GM19467 (cell line): ENCODE measurements at regions not wholly inside any gene's neighbourhood (a gene's known extent, or its start where the extent isn't known, plus 50 kb on each side); places are given as distances from the start of the nearest gene placed in this dataset.

Experiments
- ATAC-seq: cut with Tn5 transposase; IDR thresholded peaks from one replicate; pipeline ENCODE4 v1.9.1; 2021; ENCODE audit warnings: mild to moderate bottlenecking, moderate library complexity; ENCODE audit not compliant: unreplicated experiment

- no peak for ATAC-seq
Observed at GRCh38 chr20:20939006-20939405, 167.2 kb downstream of the LINC00237 start.

DNA sequence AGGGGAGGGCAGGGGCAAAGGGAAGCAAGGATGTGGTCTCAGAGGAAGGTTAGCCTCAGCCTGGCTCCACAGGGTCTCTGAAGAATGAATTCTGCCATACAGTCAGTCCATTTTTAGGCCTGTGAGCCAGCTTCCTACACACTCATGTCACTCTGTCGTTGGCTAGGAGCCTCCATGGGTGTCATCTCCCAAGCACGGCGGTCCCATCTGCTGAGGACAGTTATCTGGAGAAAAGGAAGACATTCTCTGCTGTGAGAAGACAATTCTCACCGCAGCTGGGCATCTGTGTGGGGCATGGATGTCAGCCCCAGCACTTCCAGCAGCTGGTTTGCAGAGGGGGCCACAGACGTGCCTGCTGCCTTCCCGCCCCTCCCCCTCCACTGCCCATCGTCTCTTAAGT, 167.6 kb downstream of the LINC00237 start:
- no peak for ATAC-seq

GRCh38 chr20:20938131-20938530, 168.0 kb downstream of the LINC00237 start:
- no peak for ATAC-seq

DNA sequence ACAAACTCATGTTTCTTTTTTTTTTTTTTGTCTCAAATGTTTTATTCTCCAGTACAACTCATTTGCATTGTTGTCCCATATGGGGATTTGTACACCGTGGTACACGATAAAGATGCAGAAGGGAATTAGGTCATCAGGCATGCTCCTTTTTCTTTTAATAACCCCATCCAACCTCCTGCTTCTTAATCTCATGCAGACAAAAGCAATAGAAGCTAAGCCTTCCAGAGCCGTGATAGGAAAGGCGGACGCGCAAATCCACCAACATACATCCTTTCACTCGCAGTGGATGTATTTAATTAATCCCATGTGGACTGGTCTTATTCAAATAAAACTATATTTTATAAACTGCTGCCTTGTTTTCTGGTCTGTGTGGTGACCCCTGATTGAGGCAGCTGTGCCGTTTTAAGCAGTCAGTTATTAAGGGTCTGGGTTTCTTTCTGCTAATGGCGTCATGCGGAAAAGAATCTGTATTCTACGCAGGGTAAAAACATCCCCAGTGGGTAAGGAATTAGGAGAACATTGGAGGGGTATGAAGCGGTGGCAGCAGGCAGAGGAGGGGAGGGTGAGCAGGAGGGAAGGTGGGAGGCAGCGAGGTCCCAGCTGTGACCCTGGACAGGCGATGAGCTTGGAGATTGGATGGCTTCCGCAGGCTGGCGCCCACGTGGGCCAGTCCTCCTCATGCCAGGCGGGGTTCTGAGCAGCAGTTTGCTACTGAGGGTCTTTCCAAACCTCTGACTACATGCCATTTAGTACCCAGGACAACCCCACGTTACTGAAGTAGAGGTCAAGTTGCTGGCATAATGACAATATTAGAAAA, 172.8 kb downstream of the LINC00237 start:
- ATAC-seq, result no peak

GRCh38 chr20:20932156-20932555, 174.0 kb downstream of the LINC00237 start:
- ATAC-seq, result no peak

DNA sequence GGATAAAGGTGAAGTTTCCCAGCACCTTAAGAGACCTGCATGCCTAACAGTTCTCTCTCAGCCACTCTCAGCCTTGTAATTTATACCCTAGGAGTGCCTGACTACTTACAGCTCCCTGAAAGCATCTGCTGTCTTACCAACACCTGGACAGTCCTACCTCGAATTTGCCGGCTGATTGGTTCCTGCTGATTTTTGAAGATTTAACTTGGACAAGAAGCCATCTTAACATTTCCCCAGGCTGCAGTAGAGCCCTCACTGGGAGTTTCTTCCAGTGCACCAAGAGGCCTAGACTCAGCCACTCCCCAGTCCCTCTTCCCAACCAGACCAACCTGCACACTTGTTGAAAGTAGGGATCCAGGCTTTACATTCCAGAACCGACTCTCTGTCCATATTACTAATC, 174.5 kb downstream of the LINC00237 start:
- no peak for ATAC-seq

DNA sequence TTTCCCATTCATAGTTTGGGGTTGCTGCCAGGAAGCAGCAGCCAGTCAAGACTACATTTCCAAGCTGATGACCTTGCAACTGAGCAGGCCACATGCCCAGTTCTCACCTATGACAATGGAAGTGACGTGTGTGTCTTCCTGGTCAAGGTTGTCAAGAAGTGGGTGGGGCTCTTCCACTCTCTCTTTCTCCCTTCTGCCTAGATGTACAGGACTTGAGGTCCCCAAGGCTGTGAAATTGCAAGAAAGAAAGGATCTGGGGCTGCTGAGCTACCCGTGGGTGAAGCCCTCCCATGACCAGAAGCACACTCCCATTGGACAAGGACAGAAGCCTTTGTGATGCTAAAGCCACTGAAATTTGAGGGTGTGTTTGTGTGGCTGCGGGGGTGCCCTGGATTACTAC, 175.1 kb downstream of the LINC00237 start:
- ATAC-seq, result no peak

DNA sequence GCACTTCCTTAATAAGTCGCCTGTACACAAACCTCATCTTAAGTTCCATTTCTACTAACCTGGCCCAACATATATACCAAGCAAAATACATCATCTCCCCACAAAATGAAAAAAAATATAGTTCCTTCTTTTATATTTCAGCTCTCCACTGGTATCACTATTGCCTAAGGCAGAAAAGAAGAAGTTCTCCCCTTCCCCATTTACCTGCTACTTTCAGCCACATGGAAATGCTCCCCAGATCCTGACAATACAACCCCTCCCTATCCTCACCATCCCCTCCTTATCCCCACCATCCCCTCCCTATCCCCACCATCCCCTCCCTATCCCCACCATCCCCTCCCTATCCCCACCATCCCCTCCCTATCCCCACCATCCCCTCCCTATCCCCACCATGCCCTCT, 175.7 kb downstream of the LINC00237 start:
- ATAC-seq, result no peak

GRCh38 chr20:20929341-20929740, 176.8 kb downstream of the LINC00237 start:
- no peak for ATAC-seq

DNA sequence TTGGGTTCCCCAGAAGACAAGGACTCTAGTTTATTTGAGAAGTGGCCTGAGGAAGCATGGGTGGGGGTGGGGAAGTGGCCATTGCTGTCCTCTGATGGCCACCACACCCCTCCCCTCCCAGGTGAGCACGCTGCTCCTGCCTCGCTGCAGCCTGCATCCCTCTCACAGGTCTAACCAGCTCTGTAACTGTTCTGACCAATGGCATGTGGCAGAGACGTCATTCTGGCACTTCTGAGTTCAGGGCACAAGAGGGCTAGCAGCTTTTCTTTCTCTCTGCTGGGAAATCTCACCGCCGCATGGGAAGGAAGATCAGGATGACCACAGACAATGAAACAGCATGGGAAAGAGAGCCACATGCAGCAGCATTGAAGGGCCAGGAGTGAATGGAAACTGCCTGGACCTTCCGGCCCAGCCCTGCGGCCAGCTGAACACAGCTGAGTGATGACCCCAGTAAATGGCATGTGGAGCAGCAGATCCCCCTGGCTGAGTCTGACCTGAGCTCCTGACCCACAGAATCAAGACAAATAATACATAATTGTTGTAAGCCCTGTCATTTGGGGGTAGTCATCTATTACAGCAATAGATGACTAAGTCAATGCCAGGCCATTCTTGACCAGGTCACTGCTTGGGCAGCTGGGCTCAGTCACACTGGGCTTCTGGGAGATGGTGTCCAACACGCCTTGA, 179.8 kb downstream of the LINC00237 start:
- ATAC-seq, result no peak

DNA sequence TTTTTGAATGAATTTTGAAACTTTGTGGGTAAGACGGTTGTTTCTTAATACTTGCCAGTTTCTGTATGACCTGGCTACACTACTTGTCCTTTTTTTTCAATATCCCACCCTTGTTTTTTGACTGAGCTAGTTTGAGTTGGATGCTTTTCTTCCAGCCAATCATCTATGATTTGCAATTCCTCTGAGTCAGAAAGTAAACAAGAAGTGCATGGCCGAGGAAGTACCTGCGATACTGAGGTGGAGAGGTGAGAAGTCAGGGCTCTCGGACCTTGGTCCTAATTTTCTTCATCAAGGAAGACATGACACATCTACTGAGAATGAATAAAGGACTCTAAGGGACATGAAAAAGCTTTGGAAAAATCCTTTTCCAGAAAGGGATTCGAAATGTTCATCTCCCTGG, 185.7 kb downstream of the LINC00237 start:
- ATAC-seq, result no peak

DNA sequence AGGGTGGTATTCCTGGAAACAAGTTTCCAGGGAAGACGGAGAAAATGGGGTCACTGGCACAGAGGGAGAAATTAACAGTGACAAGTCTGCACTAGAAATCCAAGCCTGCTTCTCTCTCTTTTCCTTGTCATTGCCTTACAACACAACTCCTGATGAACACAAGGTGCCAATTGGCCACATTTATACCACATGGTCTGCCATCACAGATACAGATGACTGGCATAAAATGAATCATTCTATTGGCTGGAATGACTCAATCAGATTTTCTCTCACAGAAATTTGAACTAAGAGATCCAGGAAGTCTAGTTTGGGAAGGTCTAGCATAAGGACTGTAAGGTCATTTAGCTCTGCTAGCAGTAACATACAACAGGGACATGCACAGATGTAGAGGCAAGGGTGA, 190.3 kb downstream of the LINC00237 start:
- ATAC-seq, result no peak

- no peak for ATAC-seq
Observed at GRCh38 chr20:20904501-20904831, 192.0 kb upstream of the RALGAPA2 start.

DNA sequence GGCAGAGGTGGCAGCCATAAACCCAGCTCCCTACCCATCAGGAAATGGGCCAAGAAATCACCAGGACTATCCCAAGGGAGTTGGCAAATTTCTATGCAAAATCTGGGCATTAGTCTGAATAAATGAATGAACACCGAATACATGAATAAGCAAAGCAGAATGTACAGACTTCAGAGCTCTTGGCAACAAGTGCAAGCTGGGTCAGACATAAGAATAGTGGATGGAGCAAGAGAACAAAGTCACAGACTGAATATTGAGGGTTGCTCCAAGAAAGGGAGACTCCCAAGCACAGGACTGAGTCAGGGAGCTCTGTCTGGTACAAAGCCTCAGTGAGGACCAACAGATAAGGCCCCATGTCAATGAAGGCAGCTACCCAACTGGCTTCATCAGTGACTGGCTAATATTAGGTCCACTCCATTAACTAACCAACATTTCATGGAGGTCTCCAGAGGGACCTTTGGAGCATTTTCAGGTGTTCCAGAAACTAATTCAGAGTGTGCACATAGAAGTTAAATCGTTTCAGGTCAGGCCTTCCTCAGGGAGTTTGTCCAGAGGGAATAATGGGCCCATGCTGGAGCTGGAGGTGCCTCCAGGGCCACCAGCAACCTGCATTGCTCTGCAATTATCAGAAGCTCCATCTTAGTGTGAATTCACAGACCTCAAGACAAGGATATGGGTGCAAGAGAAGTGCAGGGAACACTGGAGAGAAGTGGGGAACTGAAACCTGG, 191.5 kb upstream of the RALGAPA2 start:
- ATAC-seq, result no peak

GRCh38 chr20:20897922-20898321, 185.5 kb upstream of the RALGAPA2 start:
- ATAC-seq, result no peak

DNA sequence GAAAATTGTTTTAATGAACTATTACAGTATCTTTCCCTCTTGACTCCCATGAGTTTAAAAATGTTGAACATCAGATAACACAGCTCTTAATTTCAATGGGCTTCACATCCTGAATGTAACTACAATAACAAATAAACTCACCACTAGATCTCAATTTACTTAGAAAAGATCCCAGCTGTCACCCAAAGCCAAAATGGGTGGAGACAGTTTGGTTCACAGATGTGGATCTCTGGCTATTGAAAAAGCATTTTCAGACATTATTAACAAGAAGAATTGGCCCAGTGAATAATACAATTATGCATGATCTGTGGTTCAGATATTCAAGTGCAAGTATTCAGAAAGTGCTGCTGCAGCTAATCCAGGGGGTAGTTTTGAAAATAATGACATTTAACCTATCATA, 184.7 kb upstream of the RALGAPA2 start:
- no peak for ATAC-seq

GRCh38 chr20:20896606-20897005, 184.2 kb upstream of the RALGAPA2 start:
- ATAC-seq, result no peak

GRCh38 chr20:20895537-20895936, 183.1 kb upstream of the RALGAPA2 start:
- ATAC-seq, result no peak

GRCh38 chr20:20894753-20895152, 182.3 kb upstream of the RALGAPA2 start:
- ATAC-seq, result no peak

DNA sequence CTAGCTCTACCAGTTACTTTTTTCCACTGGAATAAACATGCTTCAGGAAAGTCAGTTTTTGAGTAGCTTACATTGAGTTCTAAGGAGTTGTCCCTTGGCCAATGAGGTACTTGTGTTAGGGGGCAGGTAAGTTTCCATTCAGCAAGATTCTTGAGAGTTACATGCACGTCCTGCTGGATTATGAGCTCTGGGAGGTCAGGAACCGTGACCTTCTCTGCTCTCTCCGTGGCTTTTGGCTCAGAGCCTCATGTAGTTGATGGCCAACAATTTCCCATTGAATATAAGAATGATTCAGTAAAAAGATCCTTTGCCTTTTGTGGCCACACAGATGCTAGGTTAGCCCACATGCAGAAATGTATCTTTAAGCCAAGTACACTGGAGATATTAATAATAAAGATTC, 181.8 kb upstream of the RALGAPA2 start:
- ATAC-seq, result no peak

GRCh38 chr20:20892328-20892727, 179.9 kb upstream of the RALGAPA2 start:
- ATAC-seq, result no peak

DNA sequence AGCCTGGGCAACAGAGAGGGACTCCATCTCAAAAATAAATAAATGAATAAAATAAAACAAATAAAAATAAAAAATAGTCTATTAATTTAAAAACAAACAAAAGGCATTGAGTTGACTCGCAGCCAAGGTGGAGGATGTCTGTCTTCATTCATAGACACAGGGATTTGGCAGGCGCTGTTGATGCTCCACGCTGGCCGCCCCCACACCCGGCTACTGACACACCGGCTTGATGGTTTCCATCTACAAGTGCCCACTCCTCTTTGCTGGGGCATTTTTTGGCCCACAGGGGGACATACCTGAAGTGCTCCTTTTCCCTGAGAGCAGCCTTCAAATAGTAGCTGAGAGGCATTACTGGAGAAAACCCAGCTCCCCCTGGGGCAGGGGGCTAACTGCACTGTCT, 178.3 kb upstream of the RALGAPA2 start:
- ATAC-seq, result no peak
